ENCODE measurements at regions not wholly inside any gene's neighbourhood (a gene's known extent, or its start where the extent isn't known, plus 50 kb on each side); places are given as distances from the start of the nearest gene placed in this dataset.
"Not testable (repeated sequence)": the region's sequence is repeated elsewhere in the genome, so short reads cannot be mapped to it uniquely, and the experiment has no call there.

- DNase-seq (ENCODE audit: low read depth in 2 of 2) = no peak
These were observed 51.4 kb upstream of the S1PR1 start for GRCh38 chr1:101185421-101185820.

DNA sequence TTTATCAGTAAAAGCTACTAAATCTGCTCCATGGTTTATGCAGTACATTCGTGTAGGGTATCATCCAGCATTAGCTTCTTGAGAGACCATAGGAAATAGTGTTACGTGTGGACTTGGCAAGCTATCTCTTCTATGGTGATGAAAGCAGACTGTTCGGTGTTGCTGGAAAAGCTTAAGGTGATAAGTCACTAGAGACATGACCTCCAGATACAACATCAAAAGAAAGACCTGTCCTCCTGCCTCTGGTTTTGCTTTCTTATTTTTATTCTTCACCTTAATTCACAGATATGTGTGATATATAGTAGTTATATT is 53.5 kb upstream of the S1PR1 start:
- no peak for DNase-seq (ENCODE audit: low read depth in 2 of 2)

DNA sequence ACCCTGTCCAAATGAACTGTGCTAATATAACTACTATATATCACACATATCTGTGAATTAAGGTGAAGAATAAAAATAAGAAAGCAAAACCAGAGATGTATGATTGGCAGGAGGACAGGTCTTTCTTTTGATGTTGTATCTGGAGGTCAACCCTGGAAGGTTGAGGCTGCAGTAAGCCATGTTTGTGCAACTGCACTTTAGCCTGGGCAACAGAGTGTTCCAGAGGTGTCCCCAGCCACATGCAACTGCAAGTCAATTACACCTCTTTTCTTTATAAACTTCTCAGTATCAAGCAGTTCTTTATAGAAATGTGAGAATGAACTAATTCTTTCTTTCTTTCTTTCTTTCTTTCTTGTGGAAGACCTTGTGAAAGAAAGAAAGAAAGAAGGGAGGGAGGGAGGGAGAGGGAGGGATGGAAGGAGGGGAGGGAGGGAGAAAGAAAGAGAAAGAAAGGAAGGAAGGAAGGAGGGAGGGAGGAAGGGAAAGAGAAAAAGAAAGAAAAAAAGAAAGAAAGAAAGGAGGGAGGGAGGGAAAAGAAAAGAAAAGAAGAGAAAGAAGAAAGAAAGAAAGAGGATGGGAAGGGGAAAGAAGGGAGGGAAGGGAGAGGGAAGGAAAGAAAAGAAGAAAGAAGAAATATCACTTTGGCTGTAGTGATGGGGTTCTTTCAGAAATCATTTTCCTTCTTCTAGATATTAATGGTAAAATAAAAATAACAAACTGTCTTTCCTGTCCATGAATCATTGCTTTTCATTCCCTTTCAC is 54.0 kb upstream of the S1PR1 start:
- no peak for DNase-seq (ENCODE audit: low read depth in 2 of 2)

DNA sequence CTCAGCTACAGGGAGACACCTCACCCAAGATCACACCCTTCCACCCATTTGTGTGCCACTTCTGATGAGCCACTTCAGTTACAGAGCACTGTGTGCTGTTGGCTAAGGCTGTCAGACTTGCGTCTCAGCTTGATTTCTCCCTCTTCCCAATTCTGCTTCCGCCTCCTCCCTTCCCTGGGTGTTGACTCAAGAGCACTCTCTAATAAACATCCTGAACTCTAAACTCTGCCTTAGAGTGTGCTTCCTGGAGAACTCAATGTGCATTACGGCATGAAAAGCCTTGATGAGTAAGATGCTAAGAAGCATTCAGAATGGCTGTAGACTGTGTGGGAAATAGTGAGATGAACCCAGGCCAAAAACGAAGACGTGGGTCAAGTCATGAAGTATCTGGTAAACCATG is 54.9 kb upstream of the S1PR1 start:
- no peak for DNase-seq (ENCODE audit: low read depth in 2 of 2)

- no peak for DNase-seq (ENCODE audit: low read depth in 2 of 2)
These were observed 57.9 kb upstream of the S1PR1 start for GRCh38 chr1:101178688-101179491.

- no peak for DNase-seq (ENCODE audit: low read depth in 2 of 2)
These were observed 58.5 kb upstream of the S1PR1 start for GRCh38 chr1:101178341-101178687.

- no peak for DNase-seq (ENCODE audit: low read depth in 2 of 2)
These were observed 60.9 kb upstream of the S1PR1 start for GRCh38 chr1:101175886-101176285.

GRCh38 chr1:101175466-101175865 is 61.4 kb upstream of the S1PR1 start:
- no peak for DNase-seq (ENCODE audit: low read depth in 2 of 2)

DNA sequence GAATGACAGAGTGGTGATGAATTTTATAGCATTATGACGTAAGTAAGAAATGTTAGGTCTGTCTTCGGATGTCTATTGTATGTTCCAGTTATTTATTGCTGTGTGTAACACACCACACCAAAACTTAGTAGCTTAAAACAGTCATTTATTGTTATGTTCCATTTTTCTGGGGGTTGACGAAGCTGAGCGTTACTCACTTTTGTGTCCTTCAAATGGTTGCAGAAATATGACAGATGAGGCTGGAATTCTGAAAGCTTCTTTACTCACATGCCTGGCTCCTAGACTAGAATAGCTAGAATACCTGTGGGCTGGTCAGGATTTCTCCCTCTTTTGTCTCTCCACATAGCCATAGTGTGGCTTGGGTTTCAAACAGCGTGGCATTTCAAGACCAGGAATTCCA is 62.1 kb upstream of the S1PR1 start:
- DNase-seq (ENCODE audit: low read depth in 2 of 2) = no peak

DNA sequence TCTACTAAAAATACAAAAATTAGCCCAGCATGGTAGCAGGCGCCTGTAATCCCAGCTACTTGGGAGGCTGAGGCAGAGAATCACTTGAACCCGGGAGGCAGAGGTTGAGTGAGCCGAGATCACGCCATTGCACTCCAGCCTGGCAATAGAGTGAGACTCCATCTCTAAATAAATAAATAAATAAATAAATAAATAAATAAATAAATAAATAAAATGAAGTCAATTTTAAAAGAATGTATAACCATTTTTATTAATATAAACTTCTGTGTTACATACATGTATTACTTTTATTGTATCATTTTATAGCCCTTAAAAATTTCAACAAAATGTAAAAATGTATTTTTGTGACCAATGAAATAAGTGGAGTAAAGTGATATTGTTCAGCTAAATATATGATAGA is 62.5 kb upstream of the S1PR1 start:
- DNase-seq (ENCODE audit: low read depth in 2 of 2) = not testable (repeated sequence)

- no peak for DNase-seq (ENCODE audit: low read depth in 2 of 2)
These were observed 66.2 kb upstream of the S1PR1 start for GRCh38 chr1:101170506-101171050.

DNA sequence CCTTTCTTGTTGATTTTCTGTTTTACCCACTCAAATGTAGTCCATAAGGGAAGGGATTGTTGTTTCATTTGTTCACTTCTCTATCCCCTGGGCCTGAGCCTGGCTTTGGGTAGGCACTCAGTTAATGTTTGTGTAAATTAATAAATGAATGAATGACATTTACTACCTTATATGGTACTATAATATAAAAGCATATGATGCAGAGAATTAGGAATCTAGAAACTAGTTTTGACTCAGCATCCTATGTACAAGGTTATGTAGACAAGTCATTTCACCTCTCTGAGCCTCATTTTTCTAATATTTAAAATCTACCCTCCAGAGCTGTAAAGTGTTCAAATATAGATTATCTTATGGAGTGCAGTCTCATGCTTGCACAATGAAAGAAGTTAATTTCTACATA is 68.9 kb upstream of the S1PR1 start:
- no peak for DNase-seq (ENCODE audit: low read depth in 2 of 2)

GRCh38 chr1:101166583-101167120 is 70.2 kb upstream of the S1PR1 start:
- no peak for DNase-seq (ENCODE audit: low read depth in 2 of 2)

DNA sequence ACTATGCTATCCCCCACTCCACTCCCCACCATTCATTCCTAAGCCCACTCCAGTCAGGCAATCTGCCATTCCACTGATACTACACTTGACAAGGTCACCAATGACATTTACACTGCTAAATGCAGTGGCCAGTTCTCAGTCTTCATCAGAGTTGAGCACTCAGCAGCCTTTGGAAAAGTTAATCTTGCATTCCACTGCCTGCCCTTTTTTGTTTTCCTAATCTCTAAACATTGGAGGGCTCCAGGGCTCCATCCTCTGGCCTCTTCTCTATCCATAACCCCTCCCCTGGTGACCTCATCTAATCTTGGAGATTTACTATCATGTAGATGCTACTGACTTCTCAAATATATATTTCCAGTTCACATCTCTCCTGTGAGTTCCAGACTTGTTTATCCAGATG is 70.9 kb upstream of the S1PR1 start:
- no peak for DNase-seq (ENCODE audit: low read depth in 2 of 2)

- DNase-seq (ENCODE audit: low read depth in 2 of 2) = no peak
These were observed 71.3 kb upstream of the S1PR1 start for GRCh38 chr1:101165532-101165931.

DNA sequence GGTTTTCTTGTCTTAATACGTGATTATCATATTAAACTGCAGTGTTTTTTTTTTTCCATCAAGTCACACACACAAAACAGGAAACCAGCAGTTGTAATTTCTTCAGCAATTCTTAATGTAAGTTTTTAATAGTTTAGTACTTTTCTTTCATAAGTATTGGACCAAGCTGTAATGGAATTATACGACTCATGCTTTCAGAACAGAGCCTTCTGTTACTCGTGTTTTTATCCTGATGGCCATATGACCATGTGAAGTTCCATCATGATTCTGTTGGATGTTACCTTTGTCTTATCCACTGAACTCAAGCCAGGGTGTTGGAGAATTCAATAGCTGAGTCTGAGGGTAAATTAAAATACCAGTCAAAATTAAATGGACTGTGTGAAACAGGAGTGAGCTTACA is 72.0 kb upstream of the S1PR1 start:
- DNase-seq (ENCODE audit: low read depth in 2 of 2) = no peak

GRCh38 chr1:101162736-101163735 is 73.8 kb upstream of the S1PR1 start:
- no peak for DNase-seq (ENCODE audit: low read depth in 2 of 2)

GRCh38 chr1:101162300-101162699 is 74.5 kb upstream of the S1PR1 start:
- no peak for DNase-seq (ENCODE audit: low read depth in 2 of 2)

DNA sequence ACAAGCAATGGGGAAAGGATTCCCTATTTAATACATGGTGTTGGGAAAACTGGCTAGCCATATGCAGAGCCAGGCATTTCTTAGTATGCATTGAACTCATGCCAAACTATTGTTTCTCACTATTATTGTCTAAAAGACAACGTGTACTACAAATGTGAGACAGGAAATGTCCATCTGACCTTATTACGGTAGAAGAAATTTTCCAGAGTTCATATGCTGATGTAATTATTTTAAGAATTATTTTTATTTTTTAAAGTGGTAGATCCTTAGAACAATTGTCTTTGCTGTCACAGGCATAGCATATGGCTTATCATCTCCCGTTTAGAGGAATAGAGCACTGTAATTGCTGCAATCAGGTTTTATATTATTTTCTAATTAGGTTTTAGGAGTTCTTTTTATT is 75.2 kb upstream of the S1PR1 start:
- no peak for DNase-seq (ENCODE audit: low read depth in 2 of 2)

GRCh38 chr1:101158424-101158823 is 78.4 kb upstream of the S1PR1 start:
- no peak for DNase-seq (ENCODE audit: low read depth in 2 of 2)

DNA sequence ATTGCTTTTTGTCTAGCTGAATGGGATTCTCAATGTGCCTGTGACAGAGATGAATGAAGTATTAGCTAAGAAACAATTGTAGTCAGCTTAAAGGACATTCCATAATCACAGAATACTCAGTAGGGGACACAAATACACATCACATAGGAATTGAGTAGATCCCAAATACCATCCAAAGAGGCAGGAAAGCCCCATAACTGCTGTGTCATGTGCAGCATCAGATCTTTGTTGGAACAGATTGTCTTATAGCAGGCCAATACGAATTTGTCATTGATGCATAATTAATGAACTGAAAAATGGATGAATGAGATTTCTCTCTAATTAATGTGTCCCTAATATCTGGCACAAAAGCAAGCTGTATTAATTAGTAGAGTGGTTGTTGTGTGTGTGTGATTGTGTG is 82.3 kb upstream of the S1PR1 start:
- no peak for DNase-seq (ENCODE audit: low read depth in 2 of 2)

- no peak for DNase-seq (ENCODE audit: low read depth in 2 of 2)
These were observed 83.1 kb upstream of the S1PR1 start for GRCh38 chr1:101153692-101154091.
